GM23338 (cell line): ENCODE measurements at regions not wholly inside any gene's neighbourhood (a gene's known extent, or its start where the extent isn't known, plus 50 kb on each side); places are given as distances from the start of the nearest gene placed in this dataset.

Source experiments
- ATAC-seq: fragments of 200-7000 bp; cut with Tn5 transposase; 3 replicates; pipeline ENCODE4 v1.9.1; 2020
- DNase-seq: peaks from one replicate; pipeline ENCODE4 v3.0.0-alpha.2; 2015; ENCODE audit warnings: low spot score
- H2AFZ ChIP-seq: fragments of 200-600 bp; sonication (generic); 2 replicates; pipeline ENCODE4 v1.8.0; 2016; ENCODE audit warnings: antibody characterized with exemption, mild to moderate bottlenecking, moderate library complexity
- H3F3A ChIP-seq: fragments of 200-600 bp; sonication (generic); replicated peaks from 2 replicates; pipeline ENCODE4 v1.8.0; 2017; ENCODE audit warnings: antibody characterized with exemption, mixed run types, low read depth
- H3K27ac ChIP-seq: fragments of 200-600 bp; sonication (generic); 2 replicates; pipeline ENCODE4 v1.6.1; 2016; ENCODE audit warnings: low read depth
- H3K27me3 ChIP-seq: fragments of 200-600 bp; sonication (generic); 2 replicates; pipeline ENCODE4 v1.8.0; 2016; ENCODE audit warnings: mild to moderate bottlenecking, mixed run types, moderate library complexity; ENCODE audit not compliant: insufficient read depth
- H3K36me3 ChIP-seq: fragments of 200-600 bp; sonication (generic); 2 replicates; pipeline ENCODE4 v1.8.0; 2016; ENCODE audit warnings: mild to moderate bottlenecking; ENCODE audit not compliant: insufficient read depth
- H3K4me1 ChIP-seq: fragments of 200-600 bp; sonication (generic); 2 replicates; pipeline ENCODE4 v1.8.0; 2016; ENCODE audit warnings: mild to moderate bottlenecking, moderate library complexity; ENCODE audit not compliant: insufficient read depth
- H3K4me2 ChIP-seq: fragments of 200-600 bp; sonication (generic); 2 replicates; pipeline ENCODE4 v1.7.1; 2017; ENCODE audit warnings: mixed run types
- H3K4me3 ChIP-seq: fragments of 200-600 bp; sonication (generic); 2 replicates; pipeline ENCODE4 v1.6.1; 2016; ENCODE audit warnings: mixed run types
- H3K79me2 ChIP-seq: fragments of 200-600 bp; sonication (generic); replicated peaks from 2 replicates; pipeline ENCODE4 v1.8.0; 2017; ENCODE audit warnings: mild to moderate bottlenecking; ENCODE audit not compliant: insufficient read depth
- H3K9me2 ChIP-seq: fragments of 200-600 bp; sonication (generic); 2 replicates; pipeline ENCODE4 v1.8.0; 2017; ENCODE audit not compliant: insufficient read depth
- H4K20me1 ChIP-seq: fragments of 200-600 bp; sonication (generic); replicated peaks from 2 replicates; pipeline ENCODE4 v1.8.0; 2017; ENCODE audit warnings: mild to moderate bottlenecking; ENCODE audit not compliant: insufficient read depth
- H3K27ac Mint-ChIP-seq: 2 replicates; pipeline ENCODE4 v1.8.0; 2020; ENCODE audit warnings: inconsistent platforms, mild to moderate bottlenecking, moderate library complexity, mixed read lengths
- H3K27me3 Mint-ChIP-seq: 3 replicates; pipeline ENCODE4 v1.8.0; 2022; ENCODE audit warnings: low read depth, mild to moderate bottlenecking, moderate library complexity, mixed read lengths, inconsistent platforms; ENCODE audit not compliant: insufficient read depth, poor library complexity
- H3K36me3 Mint-ChIP-seq: 3 replicates; pipeline ENCODE4 v1.8.0; 2021; ENCODE audit warnings: low read depth, mild to moderate bottlenecking, inconsistent platforms, moderate library complexity, mixed read lengths
- H3K4me1 Mint-ChIP-seq: 3 replicates; pipeline ENCODE4 v1.8.0; 2020; ENCODE audit warnings: mild to moderate bottlenecking, inconsistent platforms, mixed read lengths
- H3K4me3 Mint-ChIP-seq: 3 replicates; pipeline ENCODE4 v1.8.0; 2021; ENCODE audit warnings: moderate library complexity, mild to moderate bottlenecking, inconsistent platforms, mixed read lengths
- H3K9me3 Mint-ChIP-seq: 3 replicates; pipeline ENCODE4 v1.8.0; 2020; ENCODE audit warnings: moderate library complexity, mild to moderate bottlenecking, inconsistent platforms, mixed read lengths
- CREB1 ChIP-seq: fragments of 250-450 bp; sonication (Bioruptor Pico); IDR thresholded peaks from 2 replicates; pipeline ENCODE4 v1.5.0; 2020; ENCODE audit warnings: low read depth, mild to moderate bottlenecking, moderate library complexity
- CTCF ChIP-seq, 2 experiments: fragments of 200-600 bp in 1 of 2; sonication (generic) in 1 of 2; conservative IDR thresholded peaks; 2 replicates each; pipeline versions ENCODE4 v1.5.1 to v1.6.1; 2016 to 2017; ENCODE audit warnings: antibody characterized with exemption in 2 of 2, low read depth in 2 of 2, mild to moderate bottlenecking in 2 of 2, moderate library complexity in 1 of 2
- ETS1 ChIP-seq: IDR thresholded peaks from 2 replicates; pipeline ENCODE4 v1.6.1; 2016; ENCODE audit warnings: antibody characterized with exemption
- JUNB ChIP-seq: IDR thresholded peaks from one replicate; pipeline ENCODE4 v1.6.1; 2016; ENCODE audit warnings: antibody characterized with exemption; ENCODE audit not compliant: unreplicated experiment
- NANOG ChIP-seq: IDR thresholded peaks from 2 replicates; pipeline ENCODE4 v1.6.1; 2016; ENCODE audit warnings: antibody characterized with exemption, borderline replicate concordance
- STAT1 ChIP-seq: IDR thresholded peaks from one replicate; pipeline ENCODE4 v1.6.1; 2016; ENCODE audit warnings: antibody characterized with exemption; ENCODE audit not compliant: unreplicated experiment
- ZNF114 ChIP-seq: fragments of 250-450 bp; sonication (Bioruptor Pico); IDR thresholded peaks from 2 replicates; pipeline ENCODE4 v1.5.0; 2020; ENCODE audit warnings: mild to moderate bottlenecking, moderate library complexity
- ZNF462 ChIP-seq: fragments of 250-450 bp; sonication (Bioruptor Pico); IDR thresholded peaks from 2 replicates; pipeline ENCODE4 v1.5.0; 2020; ENCODE audit warnings: mild to moderate bottlenecking, moderate library complexity

GRCh38 chr15:59843609-59844008 is 154.5 kb upstream of the BNIP2 start:
- no peak overlapping the region for H3K4me2 ChIP-seq
- no peak overlapping the region for H3K4me3 ChIP-seq
- no peaks in the 10 kb centered on the region for H3K36me3 Mint-ChIP-seq
- no peaks in the 10 kb centered on the region for H4K20me1 ChIP-seq
- no peaks in the 10 kb centered on the region for H3F3A ChIP-seq
- no peaks in the 10 kb centered on the region for H3K27me3 ChIP-seq
- H3K4me1 Mint-ChIP-seq: peaks cover 6% of the 10 kb centered on the region
- no peaks in the 10 kb centered on the region for H3K27me3 Mint-ChIP-seq
- no peaks in the 10 kb centered on the region for H3K9me3 Mint-ChIP-seq
- H2AFZ ChIP-seq: no peak overlapping the region
- H3K27ac Mint-ChIP-seq: no peak overlapping the region
- H3K9me2 ChIP-seq: no peaks in the 10 kb centered on the region
- ATAC-seq (no peak), DNase-seq (no peak)
- TF ChIP-seq NANOG (no peak), ZNF114 (CRISPR knock-in tag) (no peak), STAT1 (no peak)
- H3K36me3 ChIP-seq: no peaks in the 10 kb centered on the region
- no peaks in the 10 kb centered on the region for H3K4me1 ChIP-seq
- H3K4me3 Mint-ChIP-seq: no peak overlapping the region
- no peaks in the 10 kb centered on the region for H3K79me2 ChIP-seq
- H3K27ac ChIP-seq: no peak overlapping the region

- ATAC-seq (no peak), DNase-seq (no peak)
- no peaks in the 10 kb centered on the region for H3K36me3 ChIP-seq
- no peaks in the 10 kb centered on the region for H3K79me2 ChIP-seq
- Mint-ChIP-seq H3K9me3 (no peaks in the 10 kb centered on the region), H3K4me1 (peaks cover 3% of the 10 kb centered on the region; the same call in 2 of the 3 replicates), H3K4me3 (no peak overlapping the region), H3K36me3 (no peaks in the 10 kb centered on the region), H3K27ac (no peak overlapping the region), H3K27me3 (no peaks in the 10 kb centered on the region)
- H3K9me2 ChIP-seq: peaks cover 7% of the 10 kb centered on the region; the same call in 1 of the 2 replicates
- H3F3A ChIP-seq: no peaks in the 10 kb centered on the region
- H3K27ac ChIP-seq: no peak overlapping the region
- TF ChIP-seq ZNF114 (CRISPR knock-in tag): no peak
- no peak for TF ChIP-seq JUNB
- no peak for TF ChIP-seq CTCF (conservative IDR thresholded peaks at IDR 0.05; ENCODE audit: low read depth in 2 of 2)
- TF ChIP-seq STAT1: no peak
- no peak for TF ChIP-seq CREB1
- TF ChIP-seq ZNF462 (CRISPR knock-in tag): no peak
- no peak for TF ChIP-seq ETS1
- no peaks in the 10 kb centered on the region for H3K4me1 ChIP-seq
- H3K4me2 ChIP-seq: no peak overlapping the region
- H4K20me1 ChIP-seq: no peaks in the 10 kb centered on the region
- H2AFZ ChIP-seq: no peak overlapping the region
- no peaks in the 10 kb centered on the region for H3K27me3 ChIP-seq
- no peak overlapping the region for H3K4me3 ChIP-seq
Observed at GRCh38 chr15:59841036-59841435, 151.9 kb upstream of the BNIP2 start.
